SIG-M5 treated with dmso at 0.1 percent for 504 hours (cell line): ENCODE measurements at regions not wholly inside any gene's neighbourhood (a gene's known extent, or its start where the extent isn't known, plus 50 kb on each side); places are given as distances from the start of the nearest gene placed in this dataset.
"Not testable (repeated sequence)": the region's sequence is repeated elsewhere in the genome, so short reads cannot be mapped to it uniquely, and the experiment has no call there.

Experiments
- DNase-seq: peaks from one replicate; lab custom pipeline; 2025; ENCODE audit not compliant: unreplicated experiment; lab: John Stamatoyannopoulos, UW

DNA sequence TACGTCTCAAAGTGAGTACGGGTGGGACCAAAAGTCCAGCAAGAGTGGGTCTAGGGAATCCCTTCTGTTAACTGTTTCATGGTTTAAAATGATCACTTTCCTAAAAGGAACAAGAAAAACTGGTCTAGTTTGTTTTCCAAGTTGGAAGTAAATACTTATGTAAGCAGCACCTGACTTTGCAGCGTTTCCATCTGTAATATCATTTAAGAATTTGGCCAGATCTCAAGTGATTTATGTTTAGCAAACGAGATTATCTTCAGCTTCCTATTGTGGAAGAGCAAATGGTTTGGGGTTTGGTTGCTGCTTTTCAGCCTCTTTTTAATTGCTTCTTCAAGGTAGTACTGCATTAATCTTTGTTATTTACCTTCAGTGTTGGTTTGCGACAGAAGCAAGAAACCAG lies 50.4 kb downstream of the FHIP1A start:
- DNase-seq: peak; percentile 6

DNA sequence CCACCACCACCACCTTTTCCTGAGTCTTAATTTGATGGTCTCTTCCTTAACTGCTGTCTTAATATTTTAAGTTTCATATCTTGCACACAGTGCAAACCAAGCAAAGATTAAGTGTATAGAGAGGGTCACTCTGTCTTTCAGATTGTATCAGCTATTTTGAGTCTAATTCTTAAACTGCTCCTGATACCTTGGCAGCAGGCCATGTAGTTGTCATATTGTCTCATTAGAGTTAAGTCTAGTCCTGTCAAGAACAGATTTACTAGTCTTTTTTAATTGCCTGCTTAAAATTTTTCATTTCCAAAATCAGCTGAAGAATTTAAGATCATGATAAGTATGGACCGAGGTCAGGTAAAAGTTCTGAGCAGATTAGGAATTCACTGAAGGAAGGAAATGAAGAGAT lies 51.5 kb downstream of the FHIP1A start:
- no peak for DNase-seq

DNA sequence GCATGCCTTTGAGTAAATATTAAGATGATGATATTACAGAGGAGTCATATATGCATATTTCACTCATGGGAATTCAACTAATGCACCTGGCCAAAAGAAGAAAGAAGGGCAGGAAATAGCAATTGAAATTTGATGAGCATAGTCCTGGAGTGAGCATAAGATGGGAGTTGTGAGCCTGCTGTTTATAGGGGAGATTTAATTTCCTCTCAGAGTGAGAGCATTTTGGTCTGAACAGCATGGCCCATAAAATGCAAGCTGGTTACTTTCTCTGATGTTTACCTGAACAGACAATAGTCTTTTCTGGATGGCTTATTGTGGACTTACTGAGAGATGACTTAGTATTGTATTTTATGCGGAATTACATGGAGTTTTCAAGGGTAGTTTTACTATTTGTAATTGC lies 53.6 kb downstream of the FHIP1A start:
- DNase-seq: no peak

DNA sequence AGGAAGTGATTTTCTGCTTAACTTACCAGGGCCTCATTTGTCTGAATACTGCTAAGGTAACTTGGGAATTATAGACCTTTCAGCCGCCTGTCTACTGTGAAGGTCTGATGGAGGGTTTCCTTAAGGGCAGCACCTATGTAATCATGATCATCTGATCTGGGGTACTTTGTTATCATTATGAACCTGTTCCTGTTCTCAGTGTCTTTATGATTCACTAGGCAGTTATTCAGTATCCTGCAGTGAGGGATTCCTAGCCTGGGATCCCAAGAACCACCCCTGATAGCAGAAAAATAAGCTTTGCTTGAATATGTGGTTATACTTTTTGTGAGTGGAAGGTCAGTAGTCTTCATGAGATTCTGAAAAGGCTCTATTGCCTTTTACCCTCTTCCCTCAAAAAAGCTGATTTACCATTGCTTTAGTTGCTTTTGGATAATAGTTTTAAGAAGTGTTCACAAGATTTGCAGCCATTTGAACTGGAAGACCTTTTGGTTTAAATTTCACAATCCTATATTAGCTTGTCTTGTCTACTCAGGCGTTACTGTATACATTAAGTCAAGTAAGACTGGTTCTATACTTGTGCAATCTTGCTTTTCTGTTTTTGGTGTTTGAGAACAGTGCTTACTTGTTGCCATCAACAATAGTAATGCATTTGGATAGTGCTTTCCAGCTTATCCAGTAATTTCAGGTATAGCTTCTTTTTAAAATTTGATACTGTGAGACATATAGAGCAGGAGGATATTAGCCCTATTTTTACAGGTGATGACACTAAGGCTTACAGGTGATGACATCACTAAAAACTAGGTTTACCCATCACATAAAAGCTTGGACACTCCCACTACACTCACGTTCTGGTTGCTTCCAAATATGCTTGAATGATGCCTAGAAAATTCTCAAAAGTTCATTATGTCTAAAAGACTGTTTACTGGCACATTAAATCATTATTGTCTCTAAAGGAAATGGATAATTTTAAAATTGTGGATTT lies 60.0 kb downstream of the FHIP1A start:
- DNase-seq: peak; percentile 24

DNA sequence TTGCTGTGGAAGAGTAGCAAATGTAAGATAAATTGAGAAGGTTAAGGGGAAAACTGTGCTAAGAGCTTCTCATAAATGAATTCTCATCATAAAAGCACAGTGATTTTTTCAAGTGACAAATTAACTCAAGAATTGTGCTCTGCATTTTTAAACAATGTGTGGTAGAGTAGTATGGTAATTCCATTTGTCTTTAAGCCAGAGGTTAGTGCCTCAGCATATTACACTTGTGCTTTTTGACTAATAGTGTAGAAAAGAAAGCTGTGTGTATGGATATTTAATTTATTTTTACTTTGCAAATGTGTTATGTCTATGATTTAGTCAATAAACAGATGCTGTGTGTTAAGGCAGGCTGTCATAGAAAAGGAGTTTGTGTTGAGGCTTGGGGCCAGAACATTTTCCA lies 61.0 kb downstream of the FHIP1A start:
- no peak for DNase-seq

DNA sequence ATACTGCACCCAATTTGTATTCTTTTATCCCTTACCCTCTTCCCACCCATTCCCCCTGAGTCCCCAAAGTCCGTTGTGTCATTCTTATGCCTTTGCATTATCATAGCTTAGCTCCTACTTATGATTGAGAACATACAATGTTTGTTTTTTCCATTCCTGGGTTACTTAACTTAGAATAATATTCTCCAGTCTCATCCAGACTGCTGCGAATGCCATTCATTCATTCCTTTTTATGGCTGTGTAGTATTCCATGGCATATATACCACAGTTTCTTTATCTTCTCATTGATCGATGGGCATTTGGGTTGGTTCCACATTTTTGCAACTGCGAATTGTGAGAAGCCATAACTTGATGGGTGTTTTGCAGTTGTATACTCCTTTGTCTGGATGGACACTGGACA lies 62.8 kb downstream of the FHIP1A start:
- DNase-seq: no peak

GRCh38 chr4:151472297-151472696 lies 63.3 kb downstream of the FHIP1A start:
- DNase-seq: no peak

- DNase-seq: no peak
Observed at GRCh38 chr4:151472711-151473110, 63.7 kb downstream of the FHIP1A start.

GRCh38 chr4:151473521-151474097 lies 64.6 kb downstream of the FHIP1A start:
- no peak for DNase-seq

DNA sequence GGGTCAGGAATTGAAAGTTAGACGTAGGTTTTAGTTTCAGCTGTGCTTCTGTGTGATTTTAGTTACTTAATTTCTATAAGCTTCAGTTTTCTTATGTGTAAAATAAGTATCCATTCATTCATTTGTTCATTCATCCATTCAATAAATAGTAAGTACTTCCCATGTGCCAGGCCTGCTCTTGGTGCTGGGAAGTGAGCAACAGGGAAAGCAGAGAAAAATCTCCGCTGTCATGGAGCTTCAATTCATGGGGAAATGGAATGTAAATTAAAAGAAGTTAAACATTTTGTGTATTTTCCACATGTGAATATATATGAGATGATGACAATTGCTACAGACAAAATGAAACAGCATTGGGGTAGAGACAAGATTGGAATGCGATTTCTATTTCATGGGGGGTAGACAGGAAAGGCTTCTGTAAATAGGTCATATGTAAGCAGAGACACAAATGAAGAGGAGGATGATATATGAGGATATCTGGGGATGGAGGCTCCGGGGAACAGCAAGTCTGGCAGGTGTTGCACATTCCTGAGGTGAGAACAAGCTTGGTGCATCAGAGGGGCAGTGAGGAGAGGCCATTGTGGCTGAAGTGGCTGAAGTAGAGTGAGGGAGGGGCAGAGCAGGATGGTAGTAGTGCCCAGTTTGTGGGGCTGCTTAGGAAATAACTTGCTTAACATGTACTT lies 66.2 kb downstream of the FHIP1A start:
- no peak for DNase-seq

GRCh38 chr4:151481813-151482212 lies 72.8 kb downstream of the FHIP1A start:
- DNase-seq: no peak

GRCh38 chr4:151484396-151485102 lies 75.6 kb downstream of the FHIP1A start:
- no peak for DNase-seq

- no peak for DNase-seq
Observed at GRCh38 chr4:151485541-151486131, 76.7 kb downstream of the FHIP1A start.

- no peak for DNase-seq
Observed at GRCh38 chr4:151486168-151486567, 77.2 kb downstream of the FHIP1A start.

DNA sequence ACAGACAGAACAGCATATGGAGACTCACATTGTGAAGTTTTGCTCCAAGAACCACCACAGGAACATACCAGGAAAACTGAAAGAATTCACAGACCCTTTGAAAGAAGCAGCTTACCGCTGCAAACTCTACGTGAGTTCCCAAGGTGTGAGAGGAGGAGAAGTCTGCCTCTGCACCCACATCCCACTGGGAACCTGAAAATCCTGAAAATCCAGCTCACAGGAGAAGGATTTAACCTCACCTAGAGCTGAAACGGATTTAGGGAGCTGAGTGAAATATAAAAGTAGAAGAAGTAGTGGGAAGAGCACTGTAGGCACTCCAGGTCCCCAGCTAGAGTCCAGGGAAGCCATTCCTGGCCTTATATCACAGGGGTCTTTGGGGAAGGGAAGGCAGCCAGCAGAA lies 80.0 kb downstream of the FHIP1A start:
- DNase-seq: no peak

GRCh38 chr4:151489462-151490203 lies 80.7 kb downstream of the FHIP1A start:
- DNase-seq: no peak

DNA sequence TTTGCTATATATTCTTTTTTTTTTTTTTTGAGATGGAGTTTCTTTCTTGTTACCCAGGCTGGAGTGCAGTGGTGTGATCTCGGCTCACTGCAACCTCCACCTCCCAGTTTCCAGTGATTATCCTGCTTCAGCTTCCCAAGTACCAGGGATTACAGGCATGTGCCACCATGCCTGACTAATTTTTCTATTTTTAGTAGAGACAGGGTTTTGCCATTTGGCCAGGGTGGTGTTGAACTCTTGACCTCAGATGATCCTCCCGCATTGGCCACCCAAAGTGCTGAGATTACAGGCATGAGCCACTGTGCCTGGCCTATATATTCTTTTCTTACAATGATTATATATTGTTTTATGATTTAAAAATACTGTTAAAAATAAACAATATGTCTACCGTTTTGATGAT lies 86.6 kb downstream of the FHIP1A start:
- DNase-seq: not testable (repeated sequence)

GRCh38 chr4:151511548-151511947 lies 102.6 kb downstream of the FHIP1A start:
- not testable (repeated sequence) for DNase-seq

GRCh38 chr4:151517896-151518295 lies 108.9 kb downstream of the FHIP1A start:
- DNase-seq: no peak

GRCh38 chr4:151518359-151518758 lies 109.4 kb downstream of the FHIP1A start:
- no peak for DNase-seq
